Lower leg skin (tissue), 4 donors: ENCODE measurements at regions not wholly inside any gene's neighbourhood (a gene's known extent, or its start where the extent isn't known, plus 50 kb on each side); places are given as distances from the start of the nearest gene placed in this dataset.

Experiments
- DNase-seq, 2 donors: peaks; one replicate each; pipeline ENCODE4 v3.0.0-alpha.2; 2019; ENCODE audit warnings: low spot score in 2 of 2
- H3K4me3 ChIP-seq: fragments of 200-600 bp; sonication (generic); 2 replicates; pipeline ENCODE4 v1.5.1; 2017; ENCODE audit warnings: mild to moderate bottlenecking, low read depth; ENCODE audit not compliant: poor library complexity, severe bottlenecking
- POLR2A ChIP-seq, 2 donors: fragments of 450-650 bp; IDR thresholded peaks; one replicate each; pipeline ENCODE4 v1.6.1; 2016 to 2017; ENCODE audit warnings: antibody characterized with exemption in 2 of 2, mild to moderate bottlenecking in 1 of 2, moderate library complexity in 1 of 2
- WGBS, 2 donors: methylation state at CpG; one replicate each; pipeline ENCODE4 v1.1.5; 2018; 5-methylcytosine and 5-hydroxymethylcytosine counted together
- intact Hi-C: fragments of 100-400 bp; cut with DNase I; formaldehyde crosslinking; loops from one replicate; pipeline ENCODE4 v1.15.0; 2023; ENCODE audit warnings: low total_unique reads
- TF ChIP-seq, protein P1 (sequence below), 3 donors: fragments of 450-650 bp; IDR thresholded peaks; one replicate each; pipeline ENCODE4 v1.5.1; 2016; ENCODE audit warnings: antibody characterized with exemption in 3 of 3, mild to moderate bottlenecking in 3 of 3, moderate library complexity in 2 of 3

GRCh38 chr9:71506821-71507220, 261.5 kb downstream of the CEMIP2 start:
- DNase-seq = peak in 1 of 2 donors; percentile 59
- WGBS, 2 donors = 8 to 41% methylated on average over 1 of the region's 1 CpG
- no peak overlapping the region for H3K4me3 ChIP-seq
- TF ChIP-seq, protein P1, sequence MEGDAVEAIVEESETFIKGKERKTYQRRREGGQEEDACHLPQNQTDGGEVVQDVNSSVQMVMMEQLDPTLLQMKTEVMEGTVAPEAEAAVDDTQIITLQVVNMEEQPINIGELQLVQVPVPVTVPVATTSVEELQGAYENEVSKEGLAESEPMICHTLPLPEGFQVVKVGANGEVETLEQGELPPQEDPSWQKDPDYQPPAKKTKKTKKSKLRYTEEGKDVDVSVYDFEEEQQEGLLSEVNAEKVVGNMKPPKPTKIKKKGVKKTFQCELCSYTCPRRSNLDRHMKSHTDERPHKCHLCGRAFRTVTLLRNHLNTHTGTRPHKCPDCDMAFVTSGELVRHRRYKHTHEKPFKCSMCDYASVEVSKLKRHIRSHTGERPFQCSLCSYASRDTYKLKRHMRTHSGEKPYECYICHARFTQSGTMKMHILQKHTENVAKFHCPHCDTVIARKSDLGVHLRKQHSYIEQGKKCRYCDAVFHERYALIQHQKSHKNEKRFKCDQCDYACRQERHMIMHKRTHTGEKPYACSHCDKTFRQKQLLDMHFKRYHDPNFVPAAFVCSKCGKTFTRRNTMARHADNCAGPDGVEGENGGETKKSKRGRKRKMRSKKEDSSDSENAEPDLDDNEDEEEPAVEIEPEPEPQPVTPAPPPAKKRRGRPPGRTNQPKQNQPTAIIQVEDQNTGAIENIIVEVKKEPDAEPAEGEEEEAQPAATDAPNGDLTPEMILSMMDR (IDR thresholded peaks at IDR 0.05) = no peak
- no peak for TF ChIP-seq POLR2A (IDR thresholded peaks at IDR 0.05)
- intact Hi-C loops = no loop called here

- TF ChIP-seq, protein P1 (IDR thresholded peaks at IDR 0.05) = no peak
- no peak for TF ChIP-seq POLR2A (IDR thresholded peaks at IDR 0.05)
- no peak for DNase-seq
- 83 to 90% methylated on average over 3 of the region's 3 CpGs for WGBS, 2 donors
- no peak overlapping the region for H3K4me3 ChIP-seq
- intact Hi-C loops = no loop called here
Measured at GRCh38 chr9:71504636-71505035, 263.7 kb downstream of the CEMIP2 start.

DNA sequence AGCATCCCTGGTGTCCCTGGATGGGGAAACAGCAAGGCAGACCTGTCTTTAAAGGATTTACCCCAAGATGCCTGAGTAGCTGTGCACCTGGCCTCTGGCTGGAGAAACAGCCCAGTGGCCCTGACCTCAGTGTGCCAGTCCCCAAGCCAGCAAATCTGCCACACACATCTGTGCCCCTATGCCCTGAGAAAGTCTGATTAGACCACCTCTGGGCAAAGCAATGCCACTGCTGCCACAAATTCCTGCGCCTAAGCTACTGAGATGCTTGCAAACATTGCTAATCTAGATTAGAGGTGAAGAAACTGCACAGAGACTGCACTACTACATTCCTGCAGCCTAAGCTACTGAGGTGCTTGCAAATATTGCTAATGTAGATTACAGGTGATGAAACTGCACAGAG, 269.6 kb downstream of the CEMIP2 start:
- intact Hi-C loops = no loop called here
- WGBS, 2 donors = 91 to 100% methylated on average over 1 of the region's 1 CpG
- no peak for TF ChIP-seq POLR2A (IDR thresholded peaks at IDR 0.05)
- TF ChIP-seq, protein P1 (IDR thresholded peaks at IDR 0.05) = no peak
- no peak overlapping the region for H3K4me3 ChIP-seq
- no peak for DNase-seq

DNA sequence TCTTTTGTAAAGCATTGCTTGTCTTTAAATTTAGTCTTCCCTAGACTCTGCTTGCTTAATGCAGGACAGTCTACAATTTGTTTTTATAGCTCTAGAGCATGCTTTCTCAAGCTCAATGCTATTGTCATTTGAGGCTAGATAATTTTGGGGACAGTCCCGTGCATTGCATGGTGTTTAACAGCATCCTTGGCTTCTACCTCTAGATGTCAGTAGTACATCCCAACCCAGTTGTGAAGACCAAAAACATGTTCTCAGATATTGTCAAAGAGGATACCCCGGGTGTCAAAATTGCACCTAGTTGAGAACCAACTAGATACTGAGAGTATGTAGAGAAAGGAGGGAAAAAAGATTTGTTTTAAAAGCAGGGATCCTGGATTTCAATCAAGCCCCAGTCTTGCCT, 277.5 kb downstream of the CEMIP2 start:
- intact Hi-C loops = no loop called here

DNA sequence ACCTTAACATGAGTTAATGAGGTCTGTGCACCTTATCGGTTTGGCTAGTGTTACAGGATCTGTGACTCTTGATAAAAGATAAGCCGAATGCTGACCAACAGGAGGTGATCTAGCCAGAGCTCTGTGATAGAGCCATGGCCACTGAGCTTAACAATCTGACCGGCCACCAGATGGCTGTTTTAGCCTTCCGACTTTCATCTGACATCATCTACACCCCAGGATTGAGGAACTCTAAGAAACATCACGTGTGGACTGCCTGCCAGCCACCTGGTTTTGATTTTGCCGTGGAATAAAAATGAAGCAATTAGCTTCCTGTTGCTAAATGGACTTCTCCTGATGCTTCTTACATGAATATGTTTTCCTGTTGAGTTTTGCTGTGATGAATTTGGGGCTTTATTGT, 281.3 kb downstream of the CEMIP2 start:
- H3K4me3 ChIP-seq = no peak overlapping the region
- 44 to 69% methylated on average over 6 of the region's 6 CpGs for WGBS, 2 donors
- TF ChIP-seq, protein P1 (IDR thresholded peaks at IDR 0.05) = no peak
- no peak for TF ChIP-seq POLR2A (IDR thresholded peaks at IDR 0.05)
- DNase-seq = peak; percentile 30 to 87
- intact Hi-C loops = loop anchor here (10.0 kb wide), 1 partner anchor 68 kb away; no protein-coding TSS in a partner anchor

More for the DNA sequence above, 277.5 kb downstream of the CEMIP2 start:
- no peak for DNase-seq
- 23 to 34% methylated on average over 2 of the region's 2 CpGs for WGBS, 2 donors
- H3K4me3 ChIP-seq = no peak overlapping the region
- TF ChIP-seq, protein P1 (IDR thresholded peaks at IDR 0.05) = no peak
- TF ChIP-seq POLR2A (IDR thresholded peaks at IDR 0.05) = no peak

DNA sequence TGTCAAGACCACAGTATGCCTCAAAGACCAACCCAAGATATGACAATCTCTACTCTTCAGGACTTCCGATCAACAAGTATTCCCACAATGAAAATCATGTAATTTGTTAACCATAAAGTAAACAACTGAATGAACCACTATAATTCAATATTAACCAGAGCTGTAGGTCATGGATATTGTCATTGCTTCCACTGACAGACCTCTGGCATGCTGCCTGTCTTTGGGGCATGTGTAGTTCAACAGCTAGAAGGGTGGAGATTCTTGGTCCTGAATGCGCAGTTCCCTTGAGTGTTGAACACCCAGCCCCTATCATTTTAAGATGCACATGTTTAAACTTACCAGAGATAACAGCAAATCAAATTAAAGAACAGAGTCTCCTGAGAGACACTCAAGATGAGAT, 283.0 kb downstream of the CEMIP2 start:
- H3K4me3 ChIP-seq = no peak overlapping the region
- no peak for TF ChIP-seq POLR2A (IDR thresholded peaks at IDR 0.05)
- TF ChIP-seq, protein P1 (IDR thresholded peaks at IDR 0.05) = no peak
- no peak for DNase-seq
- 88 to 95% methylated on average over 2 of the region's 2 CpGs for WGBS, 2 donors
- intact Hi-C loops = loop anchor here (10.0 kb wide), 1 partner anchor 69 kb away; no protein-coding TSS in a partner anchor
